Pancreas (tissue), 10 donors: ENCODE measurements at regions not wholly inside any gene's neighbourhood (a gene's known extent, or its start where the extent isn't known, plus 50 kb on each side); places are given as distances from the start of the nearest gene placed in this dataset.

ENCODE experiments used
- ATAC-seq, 4 donors: fragments of 200-7000 bp; cut with Tn5 transposase; one replicate each; pipeline versions ENCODE4 v1.8.0 to v1.9.1; 2020; ENCODE audit warnings: mild to moderate bottlenecking in 4 of 4, moderate library complexity in 4 of 4
- DNase-seq, 6 donors: peaks; one replicate each; pipeline ENCODE4 v3.0.0-alpha.2; 2020
- FAIRE-seq: peaks from 2 replicates; lab custom pipeline; 2012; peaks lifted over from hg19 to GRCh38; lab: Jason Lieb, UNC
- H3K27ac ChIP-seq, 4 donors: fragments of 200-600 bp; sonication (generic); 1 replicate in 3 of 4; 2 replicates in 1 of 4; pipeline versions ENCODE4 v1.5.0 to v1.8.0; 2020
- H3K27me3 ChIP-seq, 4 donors: fragments of 200-600 bp; one replicate each; pipeline ENCODE4 v1.8.0; 2021
- H3K36me3 ChIP-seq, 3 donors: fragments of 200-600 bp; sonication (generic) in 1 of 3; one replicate each; pipeline versions ENCODE4 v1.5.0 to v1.8.0; 2020 to 2021
- H3K4me1 ChIP-seq, 3 donors: fragments of 200-600 bp; one replicate each; pipeline ENCODE4 v1.8.0; 2021
- H3K4me3 ChIP-seq, 4 donors: fragments of 200-600 bp; sonication (generic) in 2 of 4; one replicate each; pipeline versions ENCODE4 v1.5.0 to v1.8.0; 2020 to 2021
- H3K9me3 ChIP-seq, 4 donors: fragments of 200-600 bp; one replicate each; pipeline ENCODE4 v1.8.0; 2021
- CTCF ChIP-seq, 4 donors: fragments of 200-600 bp; sonication (generic) in 3 of 4; IDR thresholded peaks; one replicate each; pipeline versions ENCODE4 v1.5.0 to v1.8.0; 2021; ENCODE audit warnings: antibody characterized with exemption in 4 of 4
- WGBS, 2 donors: extraction: QIAGEN DNeasy Blood & Tissue Kit; methylation state at CpG; one replicate each; pipeline ENCODE4 v1.1.7; 2013; 5-methylcytosine and 5-hydroxymethylcytosine counted together
- intact Hi-C, 3 donors: fragments of 100-400 bp; cut with DNase I; formaldehyde crosslinking; loops; one replicate each; pipeline versions ENCODE4 v1.11.1 to v1.14.2; 2022
- donor health status: healthy with polysubstance abuse.
- donor health status: DM: no; HTN: no; CAD: no; lungs with moderate emphysema.
- donor health status: DM: no; HTN: no; CAD: no.
- donor health status: control.
- donor health status: control.
- donor health status: Bipolar disorder and iron deficiency.
- donor health status: DM: yes; HTN: yes; CAD: no.
- donor health status: DM: no; HTN: no; CAD: no.
- donor health status: DM: no; HTN: no; CAD: no.
- donor health status: DM: yes; HTN: yes; CAD: no.

DNA sequence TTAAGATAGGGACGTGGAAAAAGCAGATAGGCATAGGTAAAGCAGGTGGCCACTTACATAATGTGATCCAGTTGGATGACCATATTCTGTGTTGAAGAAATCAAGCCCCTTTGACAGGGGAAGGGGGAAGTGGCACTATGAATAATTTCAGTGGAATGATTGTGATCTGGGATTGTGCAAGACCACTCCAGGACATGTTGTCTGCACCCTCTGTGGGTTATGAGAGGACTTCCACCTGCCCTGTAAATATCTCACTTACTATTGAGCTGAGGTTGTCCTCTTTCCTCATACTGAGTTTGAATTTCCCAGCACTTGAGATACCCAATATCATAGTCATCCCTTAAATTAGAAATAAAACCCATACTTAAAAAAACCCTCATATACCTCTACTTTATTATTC, 220.7 kb downstream of the IRS1 start:
- Histone ChIP-seq H3K27me3 (no peaks in the 10 kb centered on the region), H3K4me3 (no peak overlapping the region), H3K9me3 (no peaks in the 10 kb centered on the region), H3K27ac (no peak overlapping the region), H3K4me1 (no peaks in the 10 kb centered on the region), H3K36me3 (no peaks in the 10 kb centered on the region)
- intact Hi-C loops: no loop called here
- no peak for TF ChIP-seq CTCF (IDR thresholded peaks at IDR 0.05)
- ATAC-seq (no peak), FAIRE-seq (no peak), DNase-seq (no peak)
- WGBS, 2 donors: 55 to 60% methylated on average over 1 of the region's 1 CpG

DNA sequence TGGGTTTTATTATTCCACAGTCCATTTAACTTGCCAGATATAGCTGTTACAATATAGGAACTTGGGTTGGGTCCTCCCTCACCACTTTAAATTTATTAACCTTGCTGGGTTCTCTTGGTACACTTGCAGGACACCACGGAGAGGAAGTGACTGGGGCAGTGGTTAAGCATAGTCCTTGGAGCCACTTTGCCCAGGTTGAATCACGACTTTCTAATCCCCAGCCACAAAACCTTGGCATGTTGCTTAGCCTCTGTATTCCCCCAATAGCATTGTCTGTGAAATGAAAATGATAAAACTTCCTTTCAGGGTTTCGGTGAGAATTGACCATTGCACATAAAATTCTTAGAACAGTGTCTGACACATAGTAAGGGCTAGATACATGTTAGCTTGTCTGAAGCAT, 221.2 kb downstream of the IRS1 start:
- no peaks in the 10 kb centered on the region for H3K36me3 ChIP-seq
- no peak for DNase-seq
- no peak overlapping the region for H3K27ac ChIP-seq
- FAIRE-seq: no peak
- H3K4me3 ChIP-seq: no peak overlapping the region
- H3K4me1 ChIP-seq: no peaks in the 10 kb centered on the region
- H3K27me3 ChIP-seq: no peaks in the 10 kb centered on the region
- no peak for TF ChIP-seq CTCF (IDR thresholded peaks at IDR 0.05)
- WGBS, 2 donors: 73 to 85% methylated on average over 3 of the region's 3 CpGs
- intact Hi-C loops: no loop called here
- no peaks in the 10 kb centered on the region for H3K9me3 ChIP-seq
- no peak for ATAC-seq

DNA sequence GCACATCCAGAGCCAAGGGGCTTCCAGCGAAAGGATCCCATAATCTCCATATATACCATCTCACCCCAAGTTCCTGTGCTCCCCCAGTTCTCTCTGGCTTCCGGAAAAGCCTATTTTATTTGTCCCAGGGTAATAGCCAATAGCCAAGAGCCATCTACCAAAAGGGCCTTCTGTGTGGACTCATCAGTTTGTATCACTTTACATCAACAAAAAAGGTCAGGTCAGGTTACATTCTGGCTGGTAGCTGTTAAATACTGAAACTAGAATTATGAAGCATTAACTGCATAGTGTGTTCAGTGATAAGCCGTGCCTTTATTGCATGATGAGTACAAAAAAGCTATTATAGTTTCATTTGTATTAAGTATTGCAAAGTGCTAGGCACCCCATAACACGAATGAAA, 223.7 kb downstream of the IRS1 start:
- FAIRE-seq (no peak), DNase-seq (no peak), ATAC-seq (no peak)
- intact Hi-C loops: no loop called here
- Histone ChIP-seq H3K36me3 (no peaks in the 10 kb centered on the region), H3K9me3 (no peaks in the 10 kb centered on the region), H3K4me1 (no peaks in the 10 kb centered on the region), H3K27me3 (no peaks in the 10 kb centered on the region), H3K4me3 (no peak overlapping the region), H3K27ac (no peak overlapping the region)
- 74 to 76% methylated on average over 4 of the region's 4 CpGs for WGBS, 2 donors
- no peak for TF ChIP-seq CTCF (IDR thresholded peaks at IDR 0.05)

- H3K27me3 ChIP-seq: no peaks in the 10 kb centered on the region
- no peak for TF ChIP-seq CTCF (IDR thresholded peaks at IDR 0.05)
- H3K4me3 ChIP-seq: no peak overlapping the region
- intact Hi-C loops: no loop called here
- DNase-seq (no peak), ATAC-seq (no peak), FAIRE-seq (no peak)
- H3K27ac ChIP-seq: no peak overlapping the region
- no peaks in the 10 kb centered on the region for H3K4me1 ChIP-seq
- H3K36me3 ChIP-seq: no peaks in the 10 kb centered on the region
- no peaks in the 10 kb centered on the region for H3K9me3 ChIP-seq
Measured at GRCh38 chr2:226573158-226573557, 226.5 kb downstream of the IRS1 start.

DNA sequence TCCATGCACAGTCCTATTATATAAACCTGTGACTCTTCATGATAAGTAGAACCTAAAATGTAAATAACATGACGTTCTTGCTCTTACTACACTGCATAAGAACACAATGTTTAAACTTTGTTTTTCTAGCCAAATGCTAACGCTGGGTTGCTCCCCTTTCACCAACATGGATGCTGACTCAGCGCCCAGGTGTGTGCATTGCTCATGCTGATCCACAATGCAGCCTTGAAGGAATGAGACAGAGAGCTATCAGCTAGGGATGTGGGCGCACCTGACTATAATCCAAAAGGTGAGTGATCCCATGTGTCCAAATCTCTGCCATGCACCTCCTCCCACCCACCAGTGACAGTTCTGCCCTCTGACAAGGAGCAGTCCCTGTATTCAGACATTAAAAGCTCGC, 235.0 kb downstream of the IRS1 start:
- no peak for TF ChIP-seq CTCF (IDR thresholded peaks at IDR 0.05)
- ATAC-seq (no peak), DNase-seq (no peak), FAIRE-seq (no peak)
- Histone ChIP-seq H3K4me1 (no peaks in the 10 kb centered on the region), H3K36me3 (no peaks in the 10 kb centered on the region), H3K9me3 (no peaks in the 10 kb centered on the region), H3K27me3 (no peaks in the 10 kb centered on the region), H3K4me3 (no peak overlapping the region), H3K27ac (no peak overlapping the region)
- intact Hi-C loops: no loop called here
- WGBS, 2 donors: 78 to 82% methylated on average over 5 of the region's 5 CpGs
